GM23338 (cell line): ENCODE measurements at regions not wholly inside any gene's neighbourhood (a gene's known extent, or its start where the extent isn't known, plus 50 kb on each side); places are given as distances from the start of the nearest gene placed in this dataset.

Experiments used
- ATAC-seq: fragments of 200-7000 bp; cut with Tn5 transposase; 3 replicates; pipeline ENCODE4 v1.9.1; 2020
- DNase-seq: peaks from one replicate; pipeline ENCODE4 v3.0.0-alpha.2; 2015; ENCODE audit warnings: low spot score
- H2AFZ ChIP-seq: fragments of 200-600 bp; sonication (generic); 2 replicates; pipeline ENCODE4 v1.8.0; 2016; ENCODE audit warnings: antibody characterized with exemption, mild to moderate bottlenecking, moderate library complexity
- H3F3A ChIP-seq: fragments of 200-600 bp; sonication (generic); replicated peaks from 2 replicates; pipeline ENCODE4 v1.8.0; 2017; ENCODE audit warnings: antibody characterized with exemption, mixed run types, low read depth
- H3K27ac ChIP-seq: fragments of 200-600 bp; sonication (generic); 2 replicates; pipeline ENCODE4 v1.6.1; 2016; ENCODE audit warnings: low read depth
- H3K27me3 ChIP-seq: fragments of 200-600 bp; sonication (generic); 2 replicates; pipeline ENCODE4 v1.8.0; 2016; ENCODE audit warnings: mild to moderate bottlenecking, mixed run types, moderate library complexity; ENCODE audit not compliant: insufficient read depth
- H3K36me3 ChIP-seq: fragments of 200-600 bp; sonication (generic); 2 replicates; pipeline ENCODE4 v1.8.0; 2016; ENCODE audit warnings: mild to moderate bottlenecking; ENCODE audit not compliant: insufficient read depth
- H3K4me1 ChIP-seq: fragments of 200-600 bp; sonication (generic); 2 replicates; pipeline ENCODE4 v1.8.0; 2016; ENCODE audit warnings: mild to moderate bottlenecking, moderate library complexity; ENCODE audit not compliant: insufficient read depth
- H3K4me2 ChIP-seq: fragments of 200-600 bp; sonication (generic); 2 replicates; pipeline ENCODE4 v1.7.1; 2017; ENCODE audit warnings: mixed run types
- H3K4me3 ChIP-seq: fragments of 200-600 bp; sonication (generic); 2 replicates; pipeline ENCODE4 v1.6.1; 2016; ENCODE audit warnings: mixed run types
- H3K79me2 ChIP-seq: fragments of 200-600 bp; sonication (generic); replicated peaks from 2 replicates; pipeline ENCODE4 v1.8.0; 2017; ENCODE audit warnings: mild to moderate bottlenecking; ENCODE audit not compliant: insufficient read depth
- H3K9me2 ChIP-seq: fragments of 200-600 bp; sonication (generic); 2 replicates; pipeline ENCODE4 v1.8.0; 2017; ENCODE audit not compliant: insufficient read depth
- H4K20me1 ChIP-seq: fragments of 200-600 bp; sonication (generic); replicated peaks from 2 replicates; pipeline ENCODE4 v1.8.0; 2017; ENCODE audit warnings: mild to moderate bottlenecking; ENCODE audit not compliant: insufficient read depth
- H3K27ac Mint-ChIP-seq: 2 replicates; pipeline ENCODE4 v1.8.0; 2020; ENCODE audit warnings: inconsistent platforms, mild to moderate bottlenecking, moderate library complexity, mixed read lengths
- H3K27me3 Mint-ChIP-seq: 3 replicates; pipeline ENCODE4 v1.8.0; 2022; ENCODE audit warnings: low read depth, mild to moderate bottlenecking, moderate library complexity, mixed read lengths, inconsistent platforms; ENCODE audit not compliant: insufficient read depth, poor library complexity
- H3K36me3 Mint-ChIP-seq: 3 replicates; pipeline ENCODE4 v1.8.0; 2021; ENCODE audit warnings: low read depth, mild to moderate bottlenecking, inconsistent platforms, moderate library complexity, mixed read lengths
- H3K4me1 Mint-ChIP-seq: 3 replicates; pipeline ENCODE4 v1.8.0; 2020; ENCODE audit warnings: mild to moderate bottlenecking, inconsistent platforms, mixed read lengths
- H3K4me3 Mint-ChIP-seq: 3 replicates; pipeline ENCODE4 v1.8.0; 2021; ENCODE audit warnings: moderate library complexity, mild to moderate bottlenecking, inconsistent platforms, mixed read lengths
- H3K9me3 Mint-ChIP-seq: 3 replicates; pipeline ENCODE4 v1.8.0; 2020; ENCODE audit warnings: moderate library complexity, mild to moderate bottlenecking, inconsistent platforms, mixed read lengths
- CREB1 ChIP-seq: fragments of 250-450 bp; sonication (Bioruptor Pico); IDR thresholded peaks from 2 replicates; pipeline ENCODE4 v1.5.0; 2020; ENCODE audit warnings: low read depth, mild to moderate bottlenecking, moderate library complexity
- ETS1 ChIP-seq: IDR thresholded peaks from 2 replicates; pipeline ENCODE4 v1.6.1; 2016; ENCODE audit warnings: antibody characterized with exemption
- EZH2 ChIP-seq: fragments of 200-600 bp; sonication (generic); IDR thresholded peaks from one replicate; pipeline ENCODE4 v1.8.0; 2017; ENCODE audit warnings: antibody characterized with exemption, mild to moderate bottlenecking, low read depth; ENCODE audit not compliant: unreplicated experiment
- EZH2phosphoT487 ChIP-seq: fragments of 200-600 bp; sonication (generic); IDR thresholded peaks from one replicate; pipeline ENCODE4 v1.8.1; 2018; ENCODE audit warnings: antibody characterized with exemption; ENCODE audit not compliant: unreplicated experiment
- JUNB ChIP-seq: IDR thresholded peaks from one replicate; pipeline ENCODE4 v1.6.1; 2016; ENCODE audit warnings: antibody characterized with exemption; ENCODE audit not compliant: unreplicated experiment
- NANOG ChIP-seq: IDR thresholded peaks from 2 replicates; pipeline ENCODE4 v1.6.1; 2016; ENCODE audit warnings: antibody characterized with exemption, borderline replicate concordance
- POLR2AphosphoS5 ChIP-seq: IDR thresholded peaks from 2 replicates; pipeline ENCODE4 v1.6.1; 2016; ENCODE audit warnings: antibody characterized with exemption, low read depth
- REST ChIP-seq: IDR thresholded peaks from one replicate; pipeline ENCODE4 v1.6.1; 2018; ENCODE audit warnings: antibody characterized with exemption; ENCODE audit not compliant: unreplicated experiment
- STAT1 ChIP-seq: IDR thresholded peaks from one replicate; pipeline ENCODE4 v1.6.1; 2016; ENCODE audit warnings: antibody characterized with exemption; ENCODE audit not compliant: unreplicated experiment
- ZNF114 ChIP-seq: fragments of 250-450 bp; sonication (Bioruptor Pico); IDR thresholded peaks from 2 replicates; pipeline ENCODE4 v1.5.0; 2020; ENCODE audit warnings: mild to moderate bottlenecking, moderate library complexity
- ZNF331 ChIP-seq: fragments of 250-450 bp; sonication (Bioruptor Pico); IDR thresholded peaks from 2 replicates; pipeline ENCODE4 v1.5.0; 2020; ENCODE audit warnings: low read depth, mild to moderate bottlenecking, moderate library complexity
- TF ChIP-seq, protein P1 (sequence below), 2 experiments: fragments of 200-600 bp in 1 of 2; sonication (generic) in 1 of 2; conservative IDR thresholded peaks; 2 replicates each; pipeline versions ENCODE4 v1.5.1 to v1.6.1; 2016 to 2017; ENCODE audit warnings: antibody characterized with exemption in 2 of 2, low read depth in 2 of 2, mild to moderate bottlenecking in 2 of 2, moderate library complexity in 1 of 2
- TF ChIP-seq, protein P2 (sequence below): fragments of 250-450 bp; sonication (Bioruptor Pico); IDR thresholded peaks from 2 replicates; pipeline ENCODE4 v1.5.0; 2020; ENCODE audit warnings: mild to moderate bottlenecking, moderate library complexity

- Mint-ChIP-seq H3K4me1 (no peaks in the 10 kb centered on the region; the same call in 2 of the 3 replicates), H3K4me3 (no peak overlapping the region), H3K27ac (no peak overlapping the region), H3K36me3 (no peaks in the 10 kb centered on the region), H3K9me3 (no peaks in the 10 kb centered on the region), H3K27me3 (peaks cover 36% of the 10 kb centered on the region)
- H3K79me2 ChIP-seq, result no peaks in the 10 kb centered on the region
- H3F3A ChIP-seq, result 0 out of 2 replicates have a peak, but pooled peaks cover 4% of the 10 kb centered on the region
- no peak overlapping the region for H3K4me3 ChIP-seq
- H3K4me1 ChIP-seq, result no peaks in the 10 kb centered on the region
- H3K9me2 ChIP-seq, result no peaks in the 10 kb centered on the region
- H3K4me2 ChIP-seq, result no peak overlapping the region
- DNase-seq (no peak), ATAC-seq (no peak)
- H3K27me3 ChIP-seq, result 0 out of 2 replicates have a peak, but pooled peaks cover 5% of the 10 kb centered on the region
- no peak overlapping the region for H2AFZ ChIP-seq
- no peaks in the 10 kb centered on the region for H4K20me1 ChIP-seq
- TF ChIP-seq, protein P1, sequence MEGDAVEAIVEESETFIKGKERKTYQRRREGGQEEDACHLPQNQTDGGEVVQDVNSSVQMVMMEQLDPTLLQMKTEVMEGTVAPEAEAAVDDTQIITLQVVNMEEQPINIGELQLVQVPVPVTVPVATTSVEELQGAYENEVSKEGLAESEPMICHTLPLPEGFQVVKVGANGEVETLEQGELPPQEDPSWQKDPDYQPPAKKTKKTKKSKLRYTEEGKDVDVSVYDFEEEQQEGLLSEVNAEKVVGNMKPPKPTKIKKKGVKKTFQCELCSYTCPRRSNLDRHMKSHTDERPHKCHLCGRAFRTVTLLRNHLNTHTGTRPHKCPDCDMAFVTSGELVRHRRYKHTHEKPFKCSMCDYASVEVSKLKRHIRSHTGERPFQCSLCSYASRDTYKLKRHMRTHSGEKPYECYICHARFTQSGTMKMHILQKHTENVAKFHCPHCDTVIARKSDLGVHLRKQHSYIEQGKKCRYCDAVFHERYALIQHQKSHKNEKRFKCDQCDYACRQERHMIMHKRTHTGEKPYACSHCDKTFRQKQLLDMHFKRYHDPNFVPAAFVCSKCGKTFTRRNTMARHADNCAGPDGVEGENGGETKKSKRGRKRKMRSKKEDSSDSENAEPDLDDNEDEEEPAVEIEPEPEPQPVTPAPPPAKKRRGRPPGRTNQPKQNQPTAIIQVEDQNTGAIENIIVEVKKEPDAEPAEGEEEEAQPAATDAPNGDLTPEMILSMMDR (conservative IDR thresholded peaks at IDR 0.05; ENCODE audit: low read depth in 2 of 2), result no peak
- TF ChIP-seq, protein P2, sequence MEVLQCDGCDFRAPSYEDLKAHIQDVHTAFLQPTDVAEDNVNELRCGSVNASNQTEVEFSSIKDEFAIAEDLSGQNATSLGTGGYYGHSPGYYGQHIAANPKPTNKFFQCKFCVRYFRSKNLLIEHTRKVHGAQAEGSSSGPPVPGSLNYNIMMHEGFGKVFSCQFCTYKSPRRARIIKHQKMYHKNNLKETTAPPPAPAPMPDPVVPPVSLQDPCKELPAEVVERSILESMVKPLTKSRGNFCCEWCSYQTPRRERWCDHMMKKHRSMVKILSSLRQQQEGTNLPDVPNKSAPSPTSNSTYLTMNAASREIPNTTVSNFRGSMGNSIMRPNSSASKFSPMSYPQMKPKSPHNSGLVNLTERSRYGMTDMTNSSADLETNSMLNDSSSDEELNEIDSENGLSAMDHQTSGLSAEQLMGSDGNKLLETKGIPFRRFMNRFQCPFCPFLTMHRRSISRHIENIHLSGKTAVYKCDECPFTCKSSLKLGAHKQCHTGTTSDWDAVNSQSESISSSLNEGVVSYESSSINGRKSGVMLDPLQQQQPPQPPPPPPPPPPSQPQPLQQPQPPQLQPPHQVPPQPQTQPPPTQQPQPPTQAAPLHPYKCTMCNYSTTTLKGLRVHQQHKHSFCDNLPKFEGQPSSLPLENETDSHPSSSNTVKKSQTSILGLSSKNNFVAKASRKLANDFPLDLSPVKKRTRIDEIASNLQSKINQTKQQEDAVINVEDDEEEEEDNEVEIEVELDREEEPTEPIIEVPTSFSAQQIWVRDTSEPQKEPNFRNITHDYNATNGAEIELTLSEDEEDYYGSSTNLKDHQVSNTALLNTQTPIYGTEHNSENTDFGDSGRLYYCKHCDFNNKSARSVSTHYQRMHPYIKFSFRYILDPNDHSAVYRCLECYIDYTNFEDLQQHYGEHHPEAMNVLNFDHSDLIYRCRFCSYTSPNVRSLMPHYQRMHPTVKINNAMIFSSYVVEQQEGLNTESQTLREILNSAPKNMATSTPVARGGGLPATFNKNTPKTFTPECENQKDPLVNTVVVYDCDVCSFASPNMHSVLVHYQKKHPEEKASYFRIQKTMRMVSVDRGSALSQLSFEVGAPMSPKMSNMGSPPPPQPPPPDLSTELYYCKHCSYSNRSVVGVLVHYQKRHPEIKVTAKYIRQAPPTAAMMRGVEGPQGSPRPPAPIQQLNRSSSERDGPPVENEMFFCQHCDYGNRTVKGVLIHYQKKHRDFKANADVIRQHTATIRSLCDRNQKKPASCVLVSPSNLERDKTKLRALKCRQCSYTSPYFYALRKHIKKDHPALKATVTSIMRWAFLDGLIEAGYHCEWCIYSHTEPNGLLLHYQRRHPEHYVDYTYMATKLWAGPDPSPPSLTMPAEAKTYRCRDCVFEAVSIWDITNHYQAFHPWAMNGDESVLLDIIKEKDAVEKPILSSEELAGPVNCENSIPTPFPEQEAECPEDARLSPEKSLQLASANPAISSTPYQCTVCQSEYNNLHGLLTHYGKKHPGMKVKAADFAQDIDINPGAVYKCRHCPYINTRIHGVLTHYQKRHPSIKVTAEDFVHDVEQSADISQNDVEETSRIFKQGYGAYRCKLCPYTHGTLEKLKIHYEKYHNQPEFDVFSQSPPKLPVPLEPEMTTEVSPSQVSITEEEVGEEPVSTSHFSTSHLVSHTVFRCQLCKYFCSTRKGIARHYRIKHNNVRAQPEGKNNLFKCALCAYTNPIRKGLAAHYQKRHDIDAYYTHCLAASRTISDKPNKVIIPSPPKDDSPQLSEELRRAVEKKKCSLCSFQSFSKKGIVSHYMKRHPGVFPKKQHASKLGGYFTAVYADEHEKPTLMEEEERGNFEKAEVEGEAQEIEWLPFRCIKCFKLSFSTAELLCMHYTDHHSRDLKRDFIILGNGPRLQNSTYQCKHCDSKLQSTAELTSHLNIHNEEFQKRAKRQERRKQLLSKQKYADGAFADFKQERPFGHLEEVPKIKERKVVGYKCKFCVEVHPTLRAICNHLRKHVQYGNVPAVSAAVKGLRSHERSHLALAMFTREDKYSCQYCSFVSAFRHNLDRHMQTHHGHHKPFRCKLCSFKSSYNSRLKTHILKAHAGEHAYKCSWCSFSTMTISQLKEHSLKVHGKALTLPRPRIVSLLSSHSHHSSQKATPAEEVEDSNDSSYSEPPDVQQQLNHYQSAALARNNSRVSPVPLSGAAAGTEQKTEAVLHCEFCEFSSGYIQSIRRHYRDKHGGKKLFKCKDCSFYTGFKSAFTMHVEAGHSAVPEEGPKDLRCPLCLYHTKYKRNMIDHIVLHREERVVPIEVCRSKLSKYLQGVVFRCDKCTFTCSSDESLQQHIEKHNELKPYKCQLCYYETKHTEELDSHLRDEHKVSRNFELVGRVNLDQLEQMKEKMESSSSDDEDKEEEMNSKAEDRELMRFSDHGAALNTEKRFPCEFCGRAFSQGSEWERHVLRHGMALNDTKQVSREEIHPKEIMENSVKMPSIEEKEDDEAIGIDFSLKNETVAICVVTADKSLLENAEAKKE, result no peak
- TF ChIP-seq EZH2phosphoT487 (no peak), ZNF114 (CRISPR knock-in tag) (no peak), ZNF331 (CRISPR knock-in tag) (no peak), POLR2AphosphoS5 (no peak), EZH2 (no peak), STAT1 (no peak), REST (no peak), NANOG (no peak), JUNB (no peak), ETS1 (no peak), CREB1 (CRISPR knock-in tag) (no peak)
- no peaks in the 10 kb centered on the region for H3K36me3 ChIP-seq
- H3K27ac ChIP-seq, result no peak overlapping the region
These were observed 97.2 kb downstream of the CPZ start for GRCh38 chr4:8689741-8690140.
